H9 (cell line): ENCODE measurements at regions not wholly inside any gene's neighbourhood (a gene's known extent, or its start where the extent isn't known, plus 50 kb on each side); places are given as distances from the start of the nearest gene placed in this dataset.

Experiments used
- DNase-seq: peaks from one replicate; pipeline ENCODE4 v3.0.0-alpha.2; 2017
- H2AFZ ChIP-seq: one replicate; pipeline ENCODE4 v1.6.1; 2013; ENCODE audit warnings: mild to moderate bottlenecking, low read length, control low read depth, moderate library complexity
- H2AK5ac ChIP-seq: 2 replicates; pipeline ENCODE4 v1.6.1; 2013; ENCODE audit warnings: low read length, control low read depth, mixed read lengths; ENCODE audit not compliant: insufficient read length
- H2BK120ac ChIP-seq: one replicate; pipeline ENCODE4 v1.6.1; 2013; ENCODE audit warnings: low read depth, mild to moderate bottlenecking, low read length, control low read depth, inconsistent platforms; ENCODE audit not compliant: poor library complexity, severe bottlenecking
- H2BK12ac ChIP-seq: 2 replicates; pipeline ENCODE4 v1.6.1; 2013; ENCODE audit warnings: low read length, control low read depth, mixed read lengths, low read depth; ENCODE audit not compliant: insufficient read length
- H2BK15ac ChIP-seq: 2 replicates; pipeline ENCODE4 v1.6.1; 2013; ENCODE audit warnings: low read depth, low read length, control low read depth
- H2BK20ac ChIP-seq: one replicate; pipeline ENCODE4 v1.6.1; 2013; ENCODE audit warnings: low read depth, mild to moderate bottlenecking, low read length, control low read depth, inconsistent platforms; ENCODE audit not compliant: poor library complexity, severe bottlenecking
- H2BK5ac ChIP-seq: 2 replicates; pipeline ENCODE4 v1.6.1; 2013; ENCODE audit warnings: low read length, control low read depth, mixed read lengths; ENCODE audit not compliant: insufficient read length
- H3K14ac ChIP-seq: 2 replicates; pipeline ENCODE4 v1.6.1; 2013; ENCODE audit warnings: low read length, control low read depth; ENCODE audit not compliant: insufficient read depth
- H3K18ac ChIP-seq: 2 replicates; pipeline ENCODE4 v1.6.1; 2013; ENCODE audit warnings: low read depth, mild to moderate bottlenecking, mixed read lengths, low read length, control low read depth; ENCODE audit not compliant: insufficient read length
- H3K23ac ChIP-seq: 2 replicates; pipeline ENCODE4 v1.6.1; 2013; ENCODE audit warnings: low read length, control low read depth, mixed read lengths, low read depth; ENCODE audit not compliant: insufficient read length
- H3K23me2 ChIP-seq: 2 replicates; pipeline ENCODE4 v1.6.1; 2013; ENCODE audit warnings: low read depth, mild to moderate bottlenecking, mixed read lengths, low read length, control low read depth; ENCODE audit not compliant: insufficient read length, poor library complexity, severe bottlenecking
- H3K27ac ChIP-seq: 2 replicates; pipeline ENCODE4 v1.5.1; 2013; ENCODE audit warnings: low read length, control low read depth, mixed read lengths, low read depth; ENCODE audit not compliant: insufficient read length
- H3K27me3 ChIP-seq: 2 replicates; pipeline ENCODE4 v1.6.1; 2013; ENCODE audit warnings: low read length, control low read depth, inconsistent platforms; ENCODE audit not compliant: insufficient read depth
- H3K4ac ChIP-seq: 2 replicates; pipeline ENCODE4 v1.6.1; 2013; ENCODE audit warnings: low read depth, mild to moderate bottlenecking, control low read depth, inconsistent platforms, low read length, moderate library complexity
- H3K4me1 ChIP-seq: 2 replicates; pipeline ENCODE4 v1.6.1; 2013; ENCODE audit warnings: low read length, control low read depth, inconsistent platforms; ENCODE audit not compliant: insufficient read depth
- H3K4me2 ChIP-seq: 2 replicates; pipeline ENCODE4 v1.6.1; 2013; ENCODE audit warnings: low read length, control low read depth, mixed read lengths; ENCODE audit not compliant: insufficient read length, insufficient read depth
- H3K56ac ChIP-seq: 2 replicates; pipeline ENCODE4 v1.6.1; 2013; ENCODE audit warnings: low read depth, mild to moderate bottlenecking, mixed read lengths, low read length, control low read depth; ENCODE audit not compliant: insufficient read length
- H3K79me1 ChIP-seq: 2 replicates; pipeline ENCODE4 v1.6.1; 2013; ENCODE audit warnings: low read depth, mild to moderate bottlenecking, moderate library complexity, low read length, control low read depth, inconsistent platforms; ENCODE audit not compliant: insufficient read depth, poor library complexity, severe bottlenecking
- H3K79me2 ChIP-seq: 2 replicates; pipeline ENCODE4 v1.6.1; 2013; ENCODE audit warnings: low read length, control low read depth, inconsistent platforms; ENCODE audit not compliant: insufficient read depth
- H3K9ac ChIP-seq: 2 replicates; pipeline ENCODE4 v1.6.1; 2013; ENCODE audit warnings: low read length, control low read depth, mixed read lengths; ENCODE audit not compliant: insufficient read length; ENCODE audit errors: extremely low read depth
- H3K9me3 ChIP-seq: one replicate; pipeline ENCODE4 v1.6.1; 2013; ENCODE audit warnings: low read depth, low read length, inconsistent platforms; ENCODE audit not compliant: control insufficient read depth
- H3T11ph ChIP-seq: one replicate; pipeline ENCODE4 v1.6.1; 2013; ENCODE audit warnings: mild to moderate bottlenecking, low read length, control low read depth, inconsistent platforms
- H4K20me1 ChIP-seq: one replicate; pipeline ENCODE4 v1.6.1; 2013; ENCODE audit not compliant: control insufficient read depth, insufficient read length, insufficient read depth
- H4K5ac ChIP-seq: 2 replicates; pipeline ENCODE4 v1.6.1; 2013; ENCODE audit warnings: low read depth, mild to moderate bottlenecking, mixed read lengths, low read length, control low read depth; ENCODE audit not compliant: insufficient read length
- H4K8ac ChIP-seq: replicated peaks from 2 replicates; pipeline ENCODE4 v1.6.1; 2013; ENCODE audit warnings: low read length, control low read depth, mixed read lengths, low read depth; ENCODE audit not compliant: insufficient read length
- H4K91ac ChIP-seq: 2 replicates; pipeline ENCODE4 v1.6.1; 2013; ENCODE audit warnings: low read depth, mild to moderate bottlenecking, moderate library complexity, mixed read lengths, low read length, control low read depth; ENCODE audit not compliant: insufficient read length
- H3K27ac Mint-ChIP-seq, 3 experiments: 2 replicates in 2 of 3; 3 replicates in 1 of 3; pipeline ENCODE4 v1.8.0; 2020 to 2021; ENCODE audit warnings: mixed read lengths in 3 of 3, mild to moderate bottlenecking in 1 of 3, moderate library complexity in 1 of 3
- H3K27me3 Mint-ChIP-seq: 2 replicates; pipeline ENCODE4 v1.8.0; 2021; ENCODE audit warnings: low read depth, mild to moderate bottlenecking, moderate library complexity, mixed read lengths
- H3K36me3 Mint-ChIP-seq, 3 experiments: 2 replicates in 2 of 3; 3 replicates in 1 of 3; pipeline ENCODE4 v1.8.0; 2020 to 2021; ENCODE audit warnings: low read depth in 3 of 3, mixed read lengths in 3 of 3; ENCODE audit not compliant: insufficient read depth in 1 of 3
- H3K4me1 Mint-ChIP-seq, 2 experiments: 2 replicates each; pipeline ENCODE4 v1.8.0; 2020; ENCODE audit warnings: mixed read lengths in 2 of 2
- H3K4me3 Mint-ChIP-seq, 2 experiments: 2 replicates in 1 of 2; 3 replicates in 1 of 2; pipeline ENCODE4 v1.8.0; 2020 to 2021; ENCODE audit warnings: mild to moderate bottlenecking in 2 of 2, mixed read lengths in 2 of 2, moderate library complexity in 1 of 2
- H3K9me3 Mint-ChIP-seq, 2 experiments: 2 replicates in 1 of 2; 3 replicates in 1 of 2; pipeline ENCODE4 v1.8.0; 2020; ENCODE audit warnings: mild to moderate bottlenecking in 2 of 2, mixed read lengths in 2 of 2, moderate library complexity in 1 of 2
- CTCF ChIP-seq: fragments of 200-600 bp; sonication (generic); conservative IDR thresholded peaks from 3 replicates; pipeline ENCODE4 v1.8.0; 2021; ENCODE audit warnings: antibody characterized with exemption, mild to moderate bottlenecking

- no peak overlapping the region for H3K23ac ChIP-seq
- no peaks in the 10 kb centered on the region for H3K79me2 ChIP-seq
- no peak overlapping the region for H2BK120ac ChIP-seq
- H3K36me3 Mint-ChIP-seq: no peaks in the 10 kb centered on the region
- no peaks in the 10 kb centered on the region for H3K23me2 ChIP-seq
- H3K9me3 ChIP-seq: no peaks in the 10 kb centered on the region
- H4K8ac ChIP-seq: no peak overlapping the region
- H2BK12ac ChIP-seq: no peak overlapping the region
- TF ChIP-seq CTCF: no peak
- DNase-seq: no peak
- no peak overlapping the region for H3K14ac ChIP-seq
- H3K4me3 Mint-ChIP-seq: no peak overlapping the region
- no peaks in the 10 kb centered on the region for H3K79me1 ChIP-seq
- no peak overlapping the region for H3T11ph ChIP-seq
- H3K9ac ChIP-seq: no peak overlapping the region
- H4K5ac ChIP-seq: no peak overlapping the region
- no peak overlapping the region for H2BK5ac ChIP-seq
- H4K91ac ChIP-seq: no peak overlapping the region
- H3K27ac Mint-ChIP-seq: peak overlapping the region in 1 of 3 experiments; percentile 2; a peak in 1 of 7 replicates
- H2AK5ac ChIP-seq: no peak overlapping the region
- no peak overlapping the region for H3K27ac ChIP-seq
- H3K27me3 ChIP-seq: no peaks in the 10 kb centered on the region
- H2BK15ac ChIP-seq: no peak overlapping the region
- no peaks in the 10 kb centered on the region for H3K4me1 ChIP-seq
- no peaks in the 10 kb centered on the region for H4K20me1 ChIP-seq
- H2AFZ ChIP-seq: no peak overlapping the region
- H3K4me1 Mint-ChIP-seq: peaks cover 2% of the 10 kb centered on the region in 2 experiments; a peak in 2 of 4 replicates
- H3K4ac ChIP-seq: no peak overlapping the region
- H3K4me2 ChIP-seq: no peak overlapping the region
- H3K27me3 Mint-ChIP-seq: no peaks in the 10 kb centered on the region
- H3K18ac ChIP-seq: no peak overlapping the region
- H3K9me3 Mint-ChIP-seq: no peaks in the 10 kb centered on the region
- no peak overlapping the region for H3K56ac ChIP-seq
- no peak overlapping the region for H2BK20ac ChIP-seq
Measured at GRCh38 chr2:53150146-53150545, 617.5 kb upstream of the CHAC2 start.
